HepG2 (cell line): ENCODE measurements at regions not wholly inside any gene's neighbourhood (a gene's known extent, or its start where the extent isn't known, plus 50 kb on each side); places are given as distances from the start of the nearest gene placed in this dataset.

Source experiments
- ATAC-seq: fragments of 200-7000 bp; cut with Tn5 transposase; 3 replicates; pipeline ENCODE4 v1.9.1; 2020; ENCODE audit warnings: mild to moderate bottlenecking, moderate library complexity
- BruUV-seq: library from RNA; stranded (reverse); fragments of 400-500 nt; replicated peaks from 2 replicates; lab custom pipeline; 2021; lab: Mats Ljungman, UMichigan
- CTCF ChIA-PET: fragments of 300-600 bp; formaldehyde crosslinking; extraction: SDS; loops from one replicate; lab custom pipeline; 2021; ENCODE audit warnings: low total read pairs, inconsistent platforms, low intra/inter-chr PET ratio; lab: Yijun Ruan, JAX
- POLR2A ChIA-PET: fragments of 350-600 bp; sonication (Branson Sonifier 250); formaldehyde crosslinking; loops from one replicate; lab custom pipeline; 2020; ENCODE audit warnings: antibody characterized with exemption, inconsistent platforms; lab: Yijun Ruan, JAX
- DNase-seq: peaks from one replicate; pipeline ENCODE4 v3.0.0-alpha.2; 2015; ENCODE audit warnings: low spot score
- FAIRE-seq: peaks from 3 replicates; lab custom pipeline; 2011; peaks lifted over from hg19 to GRCh38; lab: Jason Lieb, UNC
- H2AFZ ChIP-seq: one replicate; pipeline ENCODE4 v1.6.1; 2011; ENCODE audit warnings: low read length, inconsistent platforms
- H3K27ac ChIP-seq: fragments of 300-600 bp; 3 replicates; pipeline ENCODE4 v1.8.0; 2011; ENCODE audit warnings: mixed run types, mild to moderate bottlenecking, mixed read lengths, low read length, inconsistent platforms; ENCODE audit not compliant: insufficient read depth; ENCODE audit errors: extremely low read length
- H3K27me3 ChIP-seq, 2 experiments: fragments of 200-600 bp in 1 of 2; 2 replicates in 1 of 2; 3 replicates in 1 of 2; pipeline versions ENCODE4 v1.6.0 to v1.8.0; 2011; ENCODE audit warnings: low read length in 2 of 2, mild to moderate bottlenecking in 2 of 2, moderate library complexity in 2 of 2, inconsistent platforms in 1 of 2; ENCODE audit not compliant: insufficient read depth in 2 of 2, control insufficient read depth in 1 of 2
- H3K36me3 ChIP-seq, 2 experiments: fragments of 200-600 bp in 1 of 2; replicated peaks in 1 of 2; 2 replicates in 1 of 2; 3 replicates in 1 of 2; pipeline versions ENCODE4 v1.5.1 to v1.8.0; 2011; ENCODE audit warnings: low read length in 2 of 2, inconsistent platforms in 1 of 2; ENCODE audit not compliant: insufficient read depth in 2 of 2, control insufficient read depth in 1 of 2
- H3K4me1 ChIP-seq: 2 replicates; pipeline ENCODE4 v1.5.1; 2012; ENCODE audit warnings: low read length, inconsistent platforms; ENCODE audit not compliant: insufficient read depth
- H3K4me2 ChIP-seq: 2 replicates; pipeline ENCODE4 v1.6.0; 2011; ENCODE audit warnings: low read depth, low read length, inconsistent platforms
- H3K4me3 ChIP-seq, 3 experiments: fragments of 200-600 bp in 1 of 3; sonication (generic), shearing (Covaris generic) in 1 of 3; replicated peaks in 1 of 3; 2 replicates each; pipeline ENCODE4 v1.5.1; 2011 to 2016; ENCODE audit warnings: low read length in 3 of 3, inconsistent platforms in 2 of 3, low read depth in 2 of 3, mild to moderate bottlenecking in 2 of 3, control low read depth in 1 of 3, mixed read lengths in 1 of 3; ENCODE audit not compliant: insufficient read depth in 1 of 3
- H3K79me2 ChIP-seq: one replicate; pipeline ENCODE4 v1.6.1; 2011; ENCODE audit warnings: low read length, inconsistent platforms; ENCODE audit not compliant: insufficient read depth
- H3K9ac ChIP-seq: 2 replicates; pipeline ENCODE4 v1.6.0; 2011; ENCODE audit warnings: mild to moderate bottlenecking, low read depth, low read length, inconsistent platforms; ENCODE audit not compliant: insufficient read depth
- H3K9me3 ChIP-seq: 2 replicates; pipeline ENCODE4 v1.5.1; 2012; ENCODE audit warnings: mild to moderate bottlenecking, low read length
- H4K20me1 ChIP-seq: 2 replicates; pipeline ENCODE4 v1.6.0; 2011; ENCODE audit warnings: inconsistent platforms, mild to moderate bottlenecking, low read length, moderate library complexity; ENCODE audit not compliant: insufficient read depth
- whole genome bisulfite sequencing: methylation state at CpG from one replicate; pipeline ENCODE4 v1.1.6; 2017; ENCODE audit warnings: low lambda C conversion rate; 5-methylcytosine and 5-hydroxymethylcytosine counted together
- in situ Hi-C: cut with HindIII; loops from 2 replicates; pipeline ENCODE4 v1.10.0; 2017; ENCODE audit warnings: low pct_unique_long_range_greater_than_20kb; ENCODE audit not compliant: extremely low pct_ligation_motif_present
- intact Hi-C: fragments of 100-400 bp; cut with micrococcal nuclease; formaldehyde crosslinking; loops from one replicate; pipeline ENCODE4 v1.10.0; 2022; ENCODE audit not compliant: unreplicated experiment
- TF ChIP-seq, protein P1 (sequence below): sonication (generic); formaldehyde crosslinking; conservative IDR thresholded peaks from 2 replicates; pipeline ENCODE4 v1.8.0; 2022; ENCODE audit warnings: missing genetic modification reagents
- TF ChIP-seq, protein P2 (sequence below): sonication (generic); formaldehyde crosslinking; IDR thresholded peaks from 2 replicates; pipeline ENCODE4 v1.4.0; 2020; ENCODE audit warnings: missing genetic modification reagents, borderline replicate concordance

DNA sequence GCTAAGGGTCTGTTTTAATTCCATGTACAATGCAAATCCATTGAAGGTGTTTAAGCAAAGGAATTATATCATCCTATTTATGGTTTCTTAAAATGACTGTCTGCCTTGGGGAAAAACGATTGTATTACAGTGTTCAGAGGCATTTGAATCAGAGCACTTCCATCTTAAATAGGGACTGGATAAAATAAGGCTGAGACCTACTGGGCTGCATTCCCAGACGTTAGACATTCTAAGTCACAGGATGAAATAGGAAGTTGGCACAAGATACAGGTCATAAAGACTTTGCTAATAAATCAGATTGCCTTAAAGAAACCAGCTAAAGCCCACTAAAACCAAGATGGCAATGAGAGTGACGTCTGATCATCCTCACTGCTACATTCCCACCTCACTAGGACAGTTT, 1167.2 kb upstream of the PABPC4L start:
- TF ChIP-seq, protein P1, sequence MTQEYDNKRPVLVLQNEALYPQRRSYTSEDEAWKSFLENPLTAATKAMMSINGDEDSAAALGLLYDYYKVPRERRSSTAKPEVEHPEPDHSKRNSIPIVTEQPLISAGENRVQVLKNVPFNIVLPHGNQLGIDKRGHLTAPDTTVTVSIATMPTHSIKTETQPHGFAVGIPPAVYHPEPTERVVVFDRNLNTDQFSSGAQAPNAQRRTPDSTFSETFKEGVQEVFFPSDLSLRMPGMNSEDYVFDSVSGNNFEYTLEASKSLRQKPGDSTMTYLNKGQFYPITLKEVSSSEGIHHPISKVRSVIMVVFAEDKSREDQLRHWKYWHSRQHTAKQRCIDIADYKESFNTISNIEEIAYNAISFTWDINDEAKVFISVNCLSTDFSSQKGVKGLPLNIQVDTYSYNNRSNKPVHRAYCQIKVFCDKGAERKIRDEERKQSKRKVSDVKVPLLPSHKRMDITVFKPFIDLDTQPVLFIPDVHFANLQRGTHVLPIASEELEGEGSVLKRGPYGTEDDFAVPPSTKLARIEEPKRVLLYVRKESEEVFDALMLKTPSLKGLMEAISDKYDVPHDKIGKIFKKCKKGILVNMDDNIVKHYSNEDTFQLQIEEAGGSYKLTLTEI (CRISPR knock-in tag), result no peak
- TF ChIP-seq, protein P2, sequence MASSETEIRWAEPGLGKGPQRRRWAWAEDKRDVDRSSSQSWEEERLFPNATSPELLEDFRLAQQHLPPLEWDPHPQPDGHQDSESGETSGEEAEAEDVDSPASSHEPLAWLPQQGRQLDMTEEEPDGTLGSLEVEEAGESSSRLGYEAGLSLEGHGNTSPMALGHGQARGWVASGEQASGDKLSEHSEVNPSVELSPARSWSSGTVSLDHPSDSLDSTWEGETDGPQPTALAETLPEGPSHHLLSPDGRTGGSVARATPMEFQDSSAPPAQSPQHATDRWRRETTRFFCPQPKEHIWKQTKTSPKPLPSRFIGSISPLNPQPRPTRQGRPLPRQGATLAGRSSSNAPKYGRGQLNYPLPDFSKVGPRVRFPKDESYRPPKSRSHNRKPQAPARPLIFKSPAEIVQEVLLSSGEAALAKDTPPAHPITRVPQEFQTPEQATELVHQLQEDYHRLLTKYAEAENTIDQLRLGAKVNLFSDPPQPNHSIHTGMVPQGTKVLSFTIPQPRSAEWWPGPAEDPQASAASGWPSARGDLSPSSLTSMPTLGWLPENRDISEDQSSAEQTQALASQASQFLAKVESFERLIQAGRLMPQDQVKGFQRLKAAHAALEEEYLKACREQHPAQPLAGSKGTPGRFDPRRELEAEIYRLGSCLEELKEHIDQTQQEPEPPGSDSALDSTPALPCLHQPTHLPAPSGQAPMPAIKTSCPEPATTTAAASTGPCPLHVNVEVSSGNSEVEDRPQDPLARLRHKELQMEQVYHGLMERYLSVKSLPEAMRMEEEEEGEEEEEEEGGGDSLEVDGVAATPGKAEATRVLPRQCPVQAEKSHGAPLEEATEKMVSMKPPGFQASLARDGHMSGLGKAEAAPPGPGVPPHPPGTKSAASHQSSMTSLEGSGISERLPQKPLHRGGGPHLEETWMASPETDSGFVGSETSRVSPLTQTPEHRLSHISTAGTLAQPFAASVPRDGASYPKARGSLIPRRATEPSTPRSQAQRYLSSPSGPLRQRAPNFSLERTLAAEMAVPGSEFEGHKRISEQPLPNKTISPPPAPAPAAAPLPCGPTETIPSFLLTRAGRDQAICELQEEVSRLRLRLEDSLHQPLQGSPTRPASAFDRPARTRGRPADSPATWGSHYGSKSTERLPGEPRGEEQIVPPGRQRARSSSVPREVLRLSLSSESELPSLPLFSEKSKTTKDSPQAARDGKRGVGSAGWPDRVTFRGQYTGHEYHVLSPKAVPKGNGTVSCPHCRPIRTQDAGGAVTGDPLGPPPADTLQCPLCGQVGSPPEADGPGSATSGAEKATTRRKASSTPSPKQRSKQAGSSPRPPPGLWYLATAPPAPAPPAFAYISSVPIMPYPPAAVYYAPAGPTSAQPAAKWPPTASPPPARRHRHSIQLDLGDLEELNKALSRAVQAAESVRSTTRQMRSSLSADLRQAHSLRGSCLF (CRISPR knock-in tag), result no peak
- Histone ChIP-seq H3K9me3 (no peaks in the 10 kb centered on the region), H3K4me2 (no peak overlapping the region), H4K20me1 (no peaks in the 10 kb centered on the region), H3K27me3 (no peaks in the 10 kb centered on the region), H3K27ac (no peak overlapping the region), H3K36me3 (no peaks in the 10 kb centered on the region), H2AFZ (no peak overlapping the region), H3K9ac (no peak overlapping the region), H3K4me3 (no peak overlapping the region), H3K79me2 (no peaks in the 10 kb centered on the region), H3K4me1 (no peaks in the 10 kb centered on the region)
- no peak for ATAC-seq
- ChIA-PET POLR2A (no interaction called here), CTCF (no interaction called here)
- BruUV-seq, result no TSS peak
- intact Hi-C loops (no loop called here), in situ Hi-C loops (no loop called here)
- FAIRE-seq, result no peak
- WGBS, result 2% methylated on average over 3 of the region's 3 CpGs
- no peak for DNase-seq
